Suprapubic skin (tissue), 4 donors: ENCODE measurements at regions not wholly inside any gene's neighbourhood (a gene's known extent, or its start where the extent isn't known, plus 50 kb on each side); places are given as distances from the start of the nearest gene placed in this dataset.

Experiments used
- CTCF ChIP-seq, 2 donors: fragments of 200-600 bp in 1 of 2; fragments of 450-650 bp in 1 of 2; sonication (generic) in 1 of 2; IDR thresholded peaks; one replicate each; pipeline ENCODE4 v1.5.1; 2016 to 2019; ENCODE audit warnings: antibody characterized with exemption in 2 of 2, mild to moderate bottlenecking in 1 of 2, moderate library complexity in 1 of 2
- POLR2A ChIP-seq, 2 donors: fragments of 450-650 bp; IDR thresholded peaks; one replicate each; pipeline ENCODE4 v1.6.1; 2017; ENCODE audit warnings: antibody characterized with exemption in 2 of 2, mild to moderate bottlenecking in 2 of 2, moderate library complexity in 2 of 2
- POLR2AphosphoS5 ChIP-seq, 3 donors: sonication (generic); formaldehyde crosslinking; IDR thresholded peaks; one replicate each; pipeline ENCODE4 v1.6.1; 2017; ENCODE audit warnings: antibody characterized with exemption in 3 of 3

GRCh38 chr4:1541449-1542225, 135.4 kb upstream of the NKX1-1 start:
- no peak for TF ChIP-seq CTCF (IDR thresholded peaks at IDR 0.05)
- TF ChIP-seq POLR2AphosphoS5 (IDR thresholded peaks at IDR 0.05) = no peak
- TF ChIP-seq POLR2A (IDR thresholded peaks at IDR 0.05) = no peak
